ENCODE measurements at regions not wholly inside any gene's neighbourhood (a gene's known extent, or its start where the extent isn't known, plus 50 kb on each side); places are given as distances from the start of the nearest gene placed in this dataset.

- DNase-seq, result no peak
Observed at GRCh38 chr11:131056036-131056435, 139.8 kb upstream of the SNX19 start.

GRCh38 chr11:131063638-131064037, 147.4 kb upstream of the SNX19 start:
- DNase-seq, result no peak

GRCh38 chr11:131064373-131064991, 148.2 kb upstream of the SNX19 start:
- DNase-seq, result no peak

- DNase-seq, result no peak
Observed at GRCh38 chr11:131065435-131066413, 149.4 kb upstream of the SNX19 start.

- DNase-seq, result no peak
Observed at GRCh38 chr11:131066551-131066950, 150.3 kb upstream of the SNX19 start.

DNA sequence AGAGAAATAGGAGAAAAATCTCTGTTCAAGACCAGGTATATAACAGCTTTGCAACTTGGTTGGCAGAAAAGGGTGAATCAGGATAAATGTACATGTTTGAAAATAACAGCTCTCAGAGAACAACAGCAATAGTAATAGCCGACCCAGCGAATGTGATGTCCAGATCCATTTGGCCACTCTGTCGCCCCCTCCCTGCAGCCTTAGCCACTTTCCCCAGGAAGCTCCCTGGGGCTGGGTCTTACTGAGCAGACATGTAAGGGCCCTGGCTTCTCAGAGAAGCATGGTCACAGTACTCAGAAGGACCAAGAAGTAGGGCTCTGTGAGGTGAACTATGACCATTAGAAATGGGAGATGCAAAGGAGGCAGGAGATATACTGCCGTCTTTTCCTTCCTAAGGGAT, 154.1 kb upstream of the SNX19 start:
- DNase-seq, result no peak

DNA sequence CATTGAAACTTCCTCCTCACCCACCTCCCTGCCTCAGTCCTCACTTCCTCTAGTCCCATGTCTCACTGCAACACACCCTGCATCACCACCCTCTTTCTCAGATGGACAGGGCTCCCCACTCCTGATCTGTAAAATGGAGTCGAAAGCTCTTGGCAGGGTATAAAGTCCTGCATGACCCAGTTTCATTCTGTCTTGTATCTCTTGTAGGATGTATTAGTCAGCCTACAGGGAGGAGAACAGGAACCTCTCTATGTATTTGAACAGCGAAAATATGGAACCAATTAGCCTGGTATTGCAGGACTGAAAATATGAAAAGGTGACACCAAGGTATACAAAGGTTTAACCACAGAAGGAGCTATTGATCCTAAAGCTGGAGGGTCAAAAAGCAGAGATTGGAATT, 156.9 kb upstream of the SNX19 start:
- DNase-seq, result no peak

DNA sequence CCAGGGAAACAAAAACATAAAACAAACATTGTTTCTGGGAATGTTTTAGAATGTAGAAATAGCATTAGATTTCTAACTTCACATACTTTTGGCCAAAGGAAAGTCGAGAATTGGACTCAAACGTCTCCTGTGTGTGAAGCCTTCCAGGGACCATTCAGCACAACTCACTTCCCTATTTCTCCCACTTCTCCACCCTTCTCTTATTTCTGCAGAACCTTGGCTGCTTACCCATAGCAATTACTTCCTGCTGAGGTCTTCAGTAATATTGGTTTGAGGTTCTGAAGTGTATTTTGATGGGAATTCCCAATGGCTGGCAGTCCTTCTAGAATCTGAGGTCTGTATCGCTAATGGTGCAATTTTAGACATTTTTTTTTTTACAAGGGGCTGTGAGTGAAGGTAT, 158.3 kb upstream of the SNX19 start:
- no peak for DNase-seq

GRCh38 chr11:131077340-131077739, 161.1 kb upstream of the SNX19 start:
- DNase-seq, result no peak

GRCh38 chr11:131079036-131079435, 162.8 kb upstream of the SNX19 start:
- DNase-seq, result no peak

DNA sequence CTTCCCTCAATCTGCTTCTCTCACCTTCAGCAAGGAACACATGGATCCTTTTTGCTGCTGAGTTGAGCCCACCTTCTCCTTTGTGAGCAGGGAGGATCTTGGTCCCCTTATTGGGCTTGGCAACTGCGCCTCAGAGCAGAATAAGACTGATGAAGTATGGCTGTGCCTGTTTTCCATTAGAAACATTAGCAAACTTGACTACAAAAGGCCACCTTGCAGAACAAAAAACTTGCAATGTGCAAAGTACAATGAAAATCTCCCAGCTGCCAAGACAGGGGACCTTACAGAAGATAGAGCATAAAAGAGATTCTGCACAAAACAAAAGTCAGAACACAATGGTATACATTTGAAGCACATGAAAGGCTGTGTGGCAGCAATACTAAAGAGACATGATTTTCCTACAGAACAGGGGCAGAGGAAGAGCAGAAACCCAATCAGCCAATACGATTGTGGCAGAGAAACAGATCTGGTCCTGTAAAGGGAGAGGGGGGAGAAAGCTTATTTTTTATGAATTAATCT, 173.5 kb upstream of the SNX19 start:
- DNase-seq, result no peak

- no peak for DNase-seq
Observed at GRCh38 chr11:131092469-131092868, 176.2 kb upstream of the SNX19 start.

GRCh38 chr11:131094827-131095226, 178.5 kb upstream of the SNX19 start:
- no peak for DNase-seq

GRCh38 chr11:131095511-131096185, 179.4 kb upstream of the SNX19 start:
- DNase-seq, result no peak

GRCh38 chr11:131099013-131099412, 182.7 kb upstream of the SNX19 start:
- DNase-seq, result no peak

GRCh38 chr11:131099746-131100145, 183.5 kb upstream of the SNX19 start:
- DNase-seq, result no peak

DNA sequence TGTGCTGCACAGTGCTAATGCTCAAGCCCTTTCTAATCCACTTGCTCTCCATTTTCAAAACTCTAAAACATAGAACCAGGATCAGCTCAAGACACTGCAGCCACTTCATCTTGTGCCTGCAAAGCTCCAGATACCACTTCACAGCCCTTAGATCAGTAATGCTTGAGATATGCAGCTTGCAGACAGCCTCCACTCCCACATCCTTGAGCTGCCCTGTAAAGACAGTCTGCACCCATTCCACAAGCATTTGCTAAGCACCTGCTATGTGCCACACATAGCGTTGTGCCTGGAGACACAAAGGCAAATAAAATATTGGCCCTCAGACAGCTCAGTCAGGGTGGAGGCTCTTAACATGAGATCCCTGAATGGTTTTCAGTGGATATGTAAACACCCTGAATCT, 192.5 kb upstream of the SNX19 start:
- DNase-seq, result no peak

DNA sequence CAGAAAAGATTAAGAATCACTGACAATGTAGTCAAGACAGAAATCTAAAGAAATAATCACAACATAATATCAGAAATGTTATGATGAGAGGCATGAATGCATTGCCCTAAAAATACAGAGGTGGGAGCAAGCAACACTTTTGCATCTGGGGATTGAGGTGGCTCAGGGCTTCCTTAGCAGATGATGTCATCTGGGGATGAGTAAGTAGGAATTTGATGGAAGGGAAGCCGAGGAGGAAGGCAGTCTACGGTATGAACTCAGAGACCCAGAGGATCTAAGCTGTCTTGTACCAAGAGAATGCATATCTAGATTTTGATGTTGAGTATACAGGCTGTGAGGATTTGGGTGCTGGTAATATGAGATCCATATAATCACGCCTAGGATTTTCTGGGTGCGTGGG, 193.0 kb upstream of the SNX19 start:
- DNase-seq, result no peak

DNA sequence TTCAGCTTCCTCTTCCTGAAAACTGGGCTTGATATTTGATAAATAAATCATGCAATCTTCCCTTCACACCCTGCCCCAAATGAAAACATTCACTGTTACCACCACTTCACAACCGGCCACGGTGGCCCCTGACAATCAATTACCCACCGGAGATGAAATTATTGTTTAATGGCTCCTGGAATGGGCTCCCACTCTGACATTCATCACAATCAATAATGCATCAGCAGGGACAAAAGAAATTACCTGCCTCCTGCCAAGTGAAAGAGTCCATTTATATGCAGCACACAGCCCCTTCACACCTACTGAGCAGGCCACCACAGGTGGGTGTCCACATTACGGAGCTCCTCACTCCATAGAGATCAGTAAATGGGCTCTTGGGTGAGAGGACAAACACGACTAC, 193.5 kb upstream of the SNX19 start:
- DNase-seq, result no peak

DNA sequence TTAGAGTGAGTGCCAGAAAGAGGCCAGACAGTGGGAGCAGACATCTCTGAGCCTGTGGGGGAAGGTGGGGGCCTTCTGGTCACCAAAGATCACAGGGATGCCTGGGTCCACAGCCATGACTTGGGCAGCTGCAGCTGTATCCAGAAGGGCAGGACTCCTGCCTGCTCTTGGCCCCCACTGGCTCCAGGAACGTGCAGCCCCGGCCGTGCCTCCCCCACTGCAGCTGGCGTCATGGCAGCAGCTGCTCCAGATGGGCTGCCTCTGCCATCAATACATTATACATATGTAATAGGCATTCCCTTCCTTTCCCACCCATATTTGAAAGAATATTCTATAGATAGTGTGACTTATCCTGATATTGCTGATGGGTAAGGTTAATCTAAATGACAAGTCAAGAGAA, 195.5 kb upstream of the SNX19 start:
- no peak for DNase-seq

GRCh38 chr11:131118247-131118646, 202.0 kb upstream of the SNX19 start:
- DNase-seq, result no peak

- no peak for DNase-seq
Observed at GRCh38 chr11:131121426-131122333, 205.4 kb upstream of the SNX19 start.

All from NCI-H2171 (cell line).